H1 (cell line): ENCODE measurements at regions not wholly inside any gene's neighbourhood (a gene's known extent, or its start where the extent isn't known, plus 50 kb on each side); places are given as distances from the start of the nearest gene placed in this dataset.

Experiments
- CTCF ChIP-seq, 3 experiments: IDR thresholded peaks; 1 replicate in 2 of 3; 2 replicates in 1 of 3; pipeline versions ENCODE4 v1.5.1 to v1.6.1; 2011; ENCODE audit warnings: low read length in 3 of 3, mild to moderate bottlenecking in 3 of 3, inconsistent platforms in 2 of 3, low read depth in 1 of 3, moderate library complexity in 1 of 3; ENCODE audit not compliant: insufficient read depth in 1 of 3; ENCODE audit errors: control extremely low read depth in 1 of 3
- POLR2A ChIP-seq, 2 experiments: IDR thresholded peaks; 1 replicate in 1 of 2; 2 replicates in 1 of 2; pipeline ENCODE4 v1.6.1; 2011; ENCODE audit warnings: low read depth in 2 of 2, low read length in 2 of 2, mild to moderate bottlenecking in 2 of 2; ENCODE audit errors: control extremely low read depth in 1 of 2
- SUZ12 ChIP-seq: fragments of 200-600 bp; sonication (generic); IDR thresholded peaks from 2 replicates; pipeline ENCODE4 v1.6.1; 2012; ENCODE audit warnings: mild to moderate bottlenecking, inconsistent platforms, low read length, moderate library complexity, mixed read lengths

- no peak for TF ChIP-seq CTCF (IDR thresholded peaks at IDR 0.05; ENCODE audit: control extremely low read depth in 1 of 3, insufficient read depth in 1 of 3, low read depth in 1 of 3, low read length in 3 of 3)
- no peak for TF ChIP-seq SUZ12
- TF ChIP-seq POLR2A (IDR thresholded peaks at IDR 0.05; ENCODE audit: control extremely low read depth in 1 of 2, low read depth in 2 of 2, low read length in 2 of 2): no peak
Observed at GRCh38 chr16:85314512-85314971, 202.3 kb upstream of the CIBAR2 start.
